Right lobe of liver (tissue), 6 donors: ENCODE measurements at regions not wholly inside any gene's neighbourhood (a gene's known extent, or its start where the extent isn't known, plus 50 kb on each side); places are given as distances from the start of the nearest gene placed in this dataset.

Experiments used
- ATAC-seq, 4 donors: fragments of 200-7000 bp; cut with Tn5 transposase; one replicate each; pipeline ENCODE4 v1.9.1; 2020; ENCODE audit warnings: mild to moderate bottlenecking in 4 of 4, moderate library complexity in 4 of 4
- DNase-seq, 3 donors: peaks; one replicate each; pipeline ENCODE4 v3.0.0-alpha.2; 2020
- H3K27ac ChIP-seq, 3 donors: fragments of 200-600 bp; one replicate each; pipeline ENCODE4 v1.8.0; 2022
- H3K27me3 ChIP-seq, 2 donors: fragments of 200-600 bp; one replicate each; pipeline ENCODE4 v1.8.0; 2022
- H3K36me3 ChIP-seq, 4 donors: fragments of 200-600 bp; sonication (generic) in 1 of 4; one replicate each; pipeline versions ENCODE4 v1.5.1 to v1.8.0; 2017 to 2022; ENCODE audit warnings: control low read depth in 1 of 4
- H3K4me1 ChIP-seq, 4 donors: fragments of 200-600 bp; sonication (generic) in 1 of 4; one replicate each; pipeline versions ENCODE4 v1.5.1 to v1.8.0; 2017 to 2022; ENCODE audit warnings: control low read depth in 1 of 4
- H3K4me3 ChIP-seq, 3 donors: fragments of 200-600 bp; one replicate each; pipeline ENCODE4 v1.8.0; 2022
- H3K9me3 ChIP-seq, 4 donors: fragments of 200-600 bp; sonication (generic) in 1 of 4; one replicate each; pipeline versions ENCODE4 v1.5.1 to v1.8.0; 2017 to 2022; ENCODE audit warnings: control low read depth in 1 of 4
- CTCF ChIP-seq, 4 donors: fragments of 200-600 bp in 3 of 4; fragments of 450-650 bp in 1 of 4; IDR thresholded peaks; one replicate each; pipeline versions ENCODE4 v1.5.1 to v1.8.0; 2016 to 2022; ENCODE audit warnings: antibody characterized with exemption in 4 of 4, mild to moderate bottlenecking in 2 of 4
- POLR2A ChIP-seq: fragments of 450-650 bp; IDR thresholded peaks from one replicate; pipeline ENCODE4 v1.6.1; 2017; ENCODE audit warnings: antibody characterized with exemption, mild to moderate bottlenecking
- WGBS: methylation state at CpG from one replicate; pipeline ENCODE4 v1.1.6; 2018; ENCODE audit warnings: low coverage, low lambda C conversion rate; ENCODE audit not compliant: insufficient coverage; ENCODE audit errors: missing lambda C conversion rate; 5-methylcytosine and 5-hydroxymethylcytosine counted together
- intact Hi-C, 2 donors: fragments of 100-400 bp; cut with DNase I; formaldehyde crosslinking; loops; one replicate each; pipeline versions ENCODE4 v1.11.2 to v1.14.1; 2022
- donor health status: DM: no; HTN: yes; CAD: no.
- donor health status: DM: no; HTN: no; CAD: no.
- donor health status: DM: no; HTN: no; CAD: no.
- donor health status: DM: no; HTN: yes; CAD: no.
- donor health status: DM: no; HTN: yes; CAD: no.

GRCh38 chr4:112708772-112709171, 71.8 kb downstream of the LARP7 start:
- DNase-seq (no peak), ATAC-seq (no peak)
- Histone ChIP-seq H3K27me3 (peaks cover 4 to 14% of the 10 kb centered on the region in 2 donors), H3K27ac (no peak overlapping the region), H3K36me3 (no peaks in the 10 kb centered on the region), H3K9me3 (no peaks in the 10 kb centered on the region), H3K4me3 (no peak overlapping the region), H3K4me1 (peaks cover 0 to 4% (median 0%) of the 10 kb centered on the region in 4 donors)
- no peak for TF ChIP-seq CTCF (IDR thresholded peaks at IDR 0.05)
- 61% methylated on average over 2 of the region's 2 CpGs for WGBS
- intact Hi-C loops = no loop called here

GRCh38 chr4:112714922-112715901, 78.3 kb downstream of the LARP7 start:
- H3K36me3 ChIP-seq = no peaks in the 10 kb centered on the region
- WGBS = 67% methylated on average over 11 of the region's 11 CpGs
- no peak overlapping the region for H3K27ac ChIP-seq
- DNase-seq (no peak), ATAC-seq (no peak)
- no peaks in the 10 kb centered on the region for H3K27me3 ChIP-seq
- H3K9me3 ChIP-seq = no peaks in the 10 kb centered on the region
- H3K4me1 ChIP-seq = no peaks in the 10 kb centered on the region
- intact Hi-C loops = no loop called here
- TF ChIP-seq CTCF (IDR thresholded peaks at IDR 0.05) = no peak
- TF ChIP-seq POLR2A = no peak
- no peak overlapping the region for H3K4me3 ChIP-seq

GRCh38 chr4:112717856-112718255, 80.9 kb downstream of the LARP7 start:
- ATAC-seq (no peak), DNase-seq (no peak)
- intact Hi-C loops = no loop called here
- Histone ChIP-seq H3K9me3 (no peaks in the 10 kb centered on the region), H3K27ac (no peak overlapping the region), H3K27me3 (no peaks in the 10 kb centered on the region), H3K36me3 (no peaks in the 10 kb centered on the region), H3K4me3 (no peak overlapping the region), H3K4me1 (no peaks in the 10 kb centered on the region)
- TF ChIP-seq CTCF (IDR thresholded peaks at IDR 0.05) (no peak), POLR2A (no peak)
- WGBS = 57% methylated on average over 1 of the region's 1 CpG

- Histone ChIP-seq H3K27ac (no peak overlapping the region), H3K4me3 (no peak overlapping the region), H3K36me3 (no peaks in the 10 kb centered on the region), H3K27me3 (no peaks in the 10 kb centered on the region), H3K9me3 (no peaks in the 10 kb centered on the region), H3K4me1 (no peaks in the 10 kb centered on the region)
- no peak for DNase-seq
- TF ChIP-seq POLR2A = no peak
- no peak for TF ChIP-seq CTCF (IDR thresholded peaks at IDR 0.05)
- ATAC-seq = no peak
- intact Hi-C loops = no loop called here
These were observed 84.7 kb downstream of the LARP7 start for GRCh38 chr4:112721627-112722026.
